NCI-H128 (cell line): ENCODE measurements at regions not wholly inside any gene's neighbourhood (a gene's known extent, or its start where the extent isn't known, plus 50 kb on each side); places are given as distances from the start of the nearest gene placed in this dataset.
"Not testable (repeated sequence)": the region's sequence is repeated elsewhere in the genome, so short reads cannot be mapped to it uniquely, and the experiment has no call there.

Experiments used
- DNase-seq: peaks from one replicate; lab custom pipeline; 2025; ENCODE audit not compliant: unreplicated experiment; lab: John Stamatoyannopoulos, UW

- no peak for DNase-seq
Observed at GRCh38 chrX:9374555-9374954, 90.3 kb upstream of the TBL1X start.

- DNase-seq, result no peak
Observed at GRCh38 chrX:9376111-9376510, 88.7 kb upstream of the TBL1X start.

- not testable (repeated sequence) for DNase-seq
Observed at GRCh38 chrX:9377216-9377615, 87.6 kb upstream of the TBL1X start.

GRCh38 chrX:9378980-9379696 lies 85.7 kb upstream of the TBL1X start:
- no peak for DNase-seq

GRCh38 chrX:9379697-9380551 lies 84.9 kb upstream of the TBL1X start:
- no peak for DNase-seq

GRCh38 chrX:9383655-9384054 lies 81.2 kb upstream of the TBL1X start:
- no peak for DNase-seq

GRCh38 chrX:9388450-9388849 lies 76.4 kb upstream of the TBL1X start:
- no peak for DNase-seq

- DNase-seq, result no peak
Observed at GRCh38 chrX:9390121-9390520, 74.7 kb upstream of the TBL1X start.

- no peak for DNase-seq
Observed at GRCh38 chrX:9390693-9391368, 74.0 kb upstream of the TBL1X start.

GRCh38 chrX:9392445-9392844 lies 72.4 kb upstream of the TBL1X start:
- DNase-seq, result no peak

- DNase-seq, result no peak
Observed at GRCh38 chrX:9393571-9393970, 71.3 kb upstream of the TBL1X start.

- DNase-seq, result no peak
Observed at GRCh38 chrX:9394212-9394611, 70.6 kb upstream of the TBL1X start.

- DNase-seq, result no peak
Observed at GRCh38 chrX:9396930-9397329, 67.9 kb upstream of the TBL1X start.

- DNase-seq, result no peak
Observed at GRCh38 chrX:9401051-9401450, 63.8 kb upstream of the TBL1X start.

GRCh38 chrX:9403374-9403773 lies 61.5 kb upstream of the TBL1X start:
- no peak for DNase-seq

- not testable (repeated sequence) for DNase-seq
Observed at GRCh38 chrX:9405635-9406034, 59.2 kb upstream of the TBL1X start.

- DNase-seq, result not testable (repeated sequence)
Observed at GRCh38 chrX:9410889-9411288, 54.0 kb upstream of the TBL1X start.

- not testable (repeated sequence) for DNase-seq
Observed at GRCh38 chrX:9411682-9412081, 53.2 kb upstream of the TBL1X start.

GRCh38 chrX:9414416-9414815 lies 50.4 kb upstream of the TBL1X start:
- no peak for DNase-seq
